Type B pancreatic cell (in vitro differentiated cells): ENCODE measurements at regions not wholly inside any gene's neighbourhood (a gene's known extent, or its start where the extent isn't known, plus 50 kb on each side); places are given as distances from the start of the nearest gene placed in this dataset.

Source experiments
- DNase-seq: peaks from one replicate; pipeline ENCODE4 v3.0.0; 2021; ENCODE audit warnings: mixed read lengths; ENCODE audit not compliant: unreplicated experiment; ENCODE audit errors: extremely low spot score
- H3K27ac Mint-ChIP-seq: 2 replicates; pipeline ENCODE4 v1.8.0; 2021; ENCODE audit warnings: mild to moderate bottlenecking, mixed read lengths
- H3K27me3 Mint-ChIP-seq: 2 replicates; pipeline ENCODE4 v1.8.0; 2021; ENCODE audit warnings: mixed read lengths
- H3K36me3 Mint-ChIP-seq: 2 replicates; pipeline ENCODE4 v1.8.0; 2021; ENCODE audit warnings: mixed read lengths
- H3K4me1 Mint-ChIP-seq: one replicate; pipeline ENCODE4 v1.8.0; 2021; ENCODE audit warnings: mixed read lengths; ENCODE audit not compliant: unreplicated experiment
- H3K4me3 Mint-ChIP-seq: 2 replicates; pipeline ENCODE4 v1.8.0; 2021; ENCODE audit warnings: mild to moderate bottlenecking, mixed read lengths
- H3K9me3 Mint-ChIP-seq: 2 replicates; pipeline ENCODE4 v1.8.0; 2021; ENCODE audit warnings: mixed read lengths
- CTCF ChIP-seq: fragments of 200-600 bp; sonication (generic); conservative IDR thresholded peaks from 2 replicates; pipeline ENCODE4 v1.5.0; 2021; ENCODE audit warnings: antibody characterized with exemption, mild to moderate bottlenecking

DNA sequence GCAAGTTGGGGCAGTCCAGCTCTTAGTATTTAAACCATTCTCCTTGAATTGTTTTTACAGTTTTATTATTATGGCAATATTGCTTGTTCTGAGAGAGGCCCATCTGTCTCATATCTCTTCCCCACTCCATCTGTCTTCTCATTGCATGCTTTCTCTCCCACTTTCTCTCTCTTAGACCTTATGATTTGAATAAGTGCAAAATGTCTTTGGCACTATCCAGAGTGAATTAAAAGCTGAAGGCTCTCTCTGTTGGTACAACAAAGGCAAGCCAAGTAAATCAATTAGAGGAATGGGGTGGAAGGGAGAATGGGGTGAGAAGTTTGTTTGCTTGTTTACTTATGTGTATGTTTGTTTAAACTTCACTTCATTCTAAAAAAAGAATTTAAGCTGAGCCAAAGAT, 195.3 kb upstream of the RFX3 start:
- no peak for DNase-seq
- TF ChIP-seq CTCF: no peak
- no peaks in the 10 kb centered on the region for H3K9me3 Mint-ChIP-seq
- no peaks in the 10 kb centered on the region for H3K36me3 Mint-ChIP-seq
- no peaks in the 10 kb centered on the region for H3K27me3 Mint-ChIP-seq
- no peaks in the 10 kb centered on the region for H3K4me1 Mint-ChIP-seq
- no peak overlapping the region for H3K27ac Mint-ChIP-seq
- H3K4me3 Mint-ChIP-seq: no peak overlapping the region

GRCh38 chr9:3719286-3719685, 193.5 kb upstream of the RFX3 start:
- no peak for TF ChIP-seq CTCF
- DNase-seq: no peak
- no peak overlapping the region for H3K27ac Mint-ChIP-seq
- no peaks in the 10 kb centered on the region for H3K9me3 Mint-ChIP-seq
- H3K4me1 Mint-ChIP-seq: no peaks in the 10 kb centered on the region
- no peaks in the 10 kb centered on the region for H3K27me3 Mint-ChIP-seq
- H3K36me3 Mint-ChIP-seq: no peaks in the 10 kb centered on the region
- no peak overlapping the region for H3K4me3 Mint-ChIP-seq

DNA sequence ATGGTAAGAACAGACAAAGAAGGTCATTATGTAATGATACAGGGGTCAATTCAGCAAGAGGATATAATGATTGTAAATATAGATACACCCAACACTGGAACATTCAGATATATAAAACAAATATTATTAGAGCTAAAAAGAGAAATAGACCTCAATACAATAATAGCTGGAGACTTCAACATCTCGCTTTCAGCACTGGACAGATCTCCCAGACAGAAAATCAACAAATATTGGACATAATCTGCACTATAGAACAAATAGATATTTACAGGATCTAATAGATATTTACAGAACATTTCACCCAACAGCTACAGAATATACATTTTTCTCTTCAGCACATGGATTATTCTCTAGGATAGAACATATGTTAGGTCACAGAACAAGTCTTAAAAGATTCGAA, 190.6 kb upstream of the RFX3 start:
- H3K4me3 Mint-ChIP-seq: no peak overlapping the region
- H3K36me3 Mint-ChIP-seq: no peaks in the 10 kb centered on the region
- H3K27me3 Mint-ChIP-seq: peaks cover 3% of the 10 kb centered on the region
- TF ChIP-seq CTCF: no peak
- no peaks in the 10 kb centered on the region for H3K4me1 Mint-ChIP-seq
- no peaks in the 10 kb centered on the region for H3K9me3 Mint-ChIP-seq
- H3K27ac Mint-ChIP-seq: no peak overlapping the region
- DNase-seq: no peak

GRCh38 chr9:3708751-3709150, 182.9 kb upstream of the RFX3 start:
- Mint-ChIP-seq H3K36me3 (no peaks in the 10 kb centered on the region), H3K9me3 (no peaks in the 10 kb centered on the region), H3K27ac (no peak overlapping the region), H3K4me1 (no peaks in the 10 kb centered on the region), H3K4me3 (no peak overlapping the region), H3K27me3 (peaks cover 3% of the 10 kb centered on the region)
- TF ChIP-seq CTCF: no peak
- no peak for DNase-seq

DNA sequence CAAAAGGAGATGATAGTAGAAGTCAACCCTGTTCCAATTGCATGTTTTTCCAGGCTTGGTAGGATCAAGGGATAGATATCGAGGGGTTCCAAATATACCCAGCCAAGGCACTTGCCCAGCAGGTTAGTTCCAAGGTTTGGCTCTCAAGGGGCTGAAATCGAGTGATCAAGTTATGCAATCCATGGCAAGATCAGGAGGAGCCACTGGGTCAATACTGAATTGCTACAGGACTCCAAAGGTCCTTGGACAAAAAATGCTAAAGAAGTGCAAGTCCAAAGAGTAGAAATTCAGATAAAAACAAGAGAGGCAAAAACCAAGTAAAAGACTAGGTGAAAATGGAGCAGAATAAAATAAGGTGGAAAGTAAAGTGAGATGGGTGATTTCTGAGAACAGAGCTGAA, 179.1 kb upstream of the RFX3 start:
- no peak for TF ChIP-seq CTCF
- no peaks in the 10 kb centered on the region for H3K9me3 Mint-ChIP-seq
- no peak overlapping the region for H3K4me3 Mint-ChIP-seq
- no peaks in the 10 kb centered on the region for H3K27me3 Mint-ChIP-seq
- DNase-seq: no peak
- H3K27ac Mint-ChIP-seq: no peak overlapping the region
- no peaks in the 10 kb centered on the region for H3K4me1 Mint-ChIP-seq
- no peaks in the 10 kb centered on the region for H3K36me3 Mint-ChIP-seq

GRCh38 chr9:3700772-3701171, 175.0 kb upstream of the RFX3 start:
- Mint-ChIP-seq H3K4me3 (no peak overlapping the region), H3K27ac (no peak overlapping the region), H3K9me3 (no peaks in the 10 kb centered on the region), H3K27me3 (no peaks in the 10 kb centered on the region), H3K36me3 (no peaks in the 10 kb centered on the region), H3K4me1 (peaks cover 17% of the 10 kb centered on the region)
- TF ChIP-seq CTCF: no peak
- DNase-seq: no peak
